ENCODE measurements at regions not wholly inside any gene's neighbourhood (a gene's known extent, or its start where the extent isn't known, plus 50 kb on each side); places are given as distances from the start of the nearest gene placed in this dataset.
A peak's percentile ranks its signal among the peaks of the same experiment; 100 is the strongest.
"Not testable (repeated sequence)": the region's sequence is repeated elsewhere in the genome, so short reads cannot be mapped to it uniquely, and the experiment has no call there.

DNA sequence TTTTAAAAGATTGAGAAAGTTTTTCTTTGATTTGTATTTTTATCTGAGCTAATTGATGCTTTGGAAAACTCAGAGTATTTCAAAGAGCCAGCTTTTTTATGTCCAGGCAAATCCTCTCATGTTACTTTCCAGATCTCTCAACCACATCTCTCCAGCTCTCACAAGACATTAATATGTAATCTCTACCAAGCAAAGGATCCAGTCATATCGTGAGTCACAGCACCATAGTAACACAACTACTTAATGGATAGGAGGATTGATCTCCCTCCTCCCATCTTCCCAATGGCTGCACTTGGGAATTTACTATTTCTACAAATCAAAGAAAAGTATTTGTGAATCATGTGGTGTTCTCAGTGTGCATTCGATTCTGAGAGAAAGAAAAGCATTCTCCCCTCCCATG lies 63.3 kb downstream of the POU4F1 start:
- no peak for DNase-seq

DNA sequence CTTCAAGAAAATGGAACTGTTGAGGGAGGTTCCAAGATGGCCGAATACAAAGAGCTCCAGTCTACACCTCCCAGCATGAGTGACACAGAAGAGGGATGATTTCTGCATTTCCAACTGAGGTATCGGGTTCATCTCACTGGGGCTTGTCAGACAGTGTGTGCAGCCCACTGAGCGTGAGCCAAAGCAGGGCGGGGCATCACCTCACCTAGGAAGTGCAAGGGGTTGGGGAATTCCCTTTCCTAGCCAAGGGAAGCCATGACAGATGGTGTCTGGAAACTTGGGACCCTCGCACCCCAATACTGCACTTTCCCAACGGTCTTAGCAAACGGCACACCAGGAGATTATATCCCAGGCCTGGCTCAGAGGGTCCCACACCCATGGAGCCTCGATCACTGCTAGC lies 77.3 kb downstream of the POU4F1 start:
- not testable (repeated sequence) for DNase-seq

DNA sequence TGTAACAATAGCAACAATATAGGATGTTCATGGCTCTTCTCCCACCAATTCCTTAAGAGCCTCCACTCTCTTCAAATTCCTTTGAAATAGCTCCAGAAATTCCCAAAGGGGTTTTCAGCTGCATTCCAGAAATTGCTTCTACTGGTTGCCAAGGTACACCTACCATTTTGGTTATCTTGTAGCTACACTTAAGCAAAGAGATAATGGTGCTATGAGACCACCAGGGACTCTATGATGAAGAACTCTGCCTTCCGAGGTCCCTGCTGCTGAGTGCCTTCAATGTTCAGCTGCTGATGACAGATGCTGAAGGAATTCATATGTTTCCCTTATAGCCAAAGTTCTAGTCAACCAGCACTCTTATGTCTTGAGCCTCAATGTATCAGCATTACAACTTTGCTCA lies 78.4 kb downstream of the POU4F1 start:
- no peak for DNase-seq

DNA sequence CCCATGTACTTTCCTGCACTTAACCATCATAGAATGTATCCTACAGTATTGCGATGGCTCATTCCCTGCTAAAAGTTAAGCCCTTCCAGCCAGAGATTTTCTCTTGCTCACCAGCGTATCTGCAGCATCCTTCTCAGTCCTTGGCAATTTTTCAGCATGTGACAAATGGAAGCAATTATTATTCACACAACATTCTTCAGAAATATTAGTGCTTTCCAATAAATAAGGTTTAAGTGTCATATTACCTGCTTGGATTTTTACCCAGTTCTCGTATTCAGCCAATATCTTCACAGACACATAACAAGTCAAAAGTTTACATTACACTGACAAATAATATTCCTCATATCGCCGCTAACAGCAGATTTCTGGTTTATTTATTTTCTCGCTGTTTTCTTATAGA lies 82.3 kb downstream of the POU4F1 start:
- DNase-seq = no peak

DNA sequence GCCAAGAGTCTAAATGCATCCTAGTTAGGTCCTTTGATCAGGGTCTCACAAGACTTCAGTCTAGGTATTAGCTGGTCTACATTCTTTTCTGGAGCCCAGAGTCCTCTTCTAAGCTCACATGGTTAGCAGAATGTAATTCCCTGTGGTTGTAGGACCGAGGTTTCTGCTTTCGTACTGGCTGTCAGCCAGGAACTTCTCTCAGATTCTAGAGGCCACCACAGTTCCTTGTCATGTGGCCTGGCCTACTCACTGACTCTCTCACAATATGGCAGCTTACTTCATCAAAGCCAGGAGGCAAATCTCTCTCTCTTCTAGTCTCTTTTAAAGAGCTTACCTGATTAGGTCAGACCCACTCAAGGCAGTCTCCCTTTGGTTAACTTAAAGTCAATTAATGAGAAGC lies 82.9 kb downstream of the POU4F1 start:
- no peak for DNase-seq

DNA sequence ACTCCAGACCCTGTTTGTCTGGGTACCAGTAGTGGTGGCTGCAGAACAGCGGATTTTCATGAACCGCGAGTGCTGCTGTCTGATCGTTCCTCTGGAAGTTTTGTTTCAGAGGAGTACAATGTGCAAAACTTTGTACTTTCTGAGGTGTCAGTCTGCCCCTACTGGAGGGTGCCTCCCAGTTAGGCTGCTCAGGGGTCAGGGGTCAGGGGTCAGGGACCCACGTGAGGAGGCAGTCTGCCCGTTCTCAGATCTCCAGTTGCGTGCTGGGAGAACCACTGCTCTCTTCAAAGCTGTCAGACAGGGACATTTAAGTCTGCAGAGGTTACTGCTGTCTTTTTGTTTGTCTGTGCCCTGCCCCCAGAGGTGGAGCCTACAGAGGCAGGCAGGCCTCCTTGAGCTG lies 84.9 kb downstream of the POU4F1 start:
- DNase-seq = not testable (repeated sequence)

DNA sequence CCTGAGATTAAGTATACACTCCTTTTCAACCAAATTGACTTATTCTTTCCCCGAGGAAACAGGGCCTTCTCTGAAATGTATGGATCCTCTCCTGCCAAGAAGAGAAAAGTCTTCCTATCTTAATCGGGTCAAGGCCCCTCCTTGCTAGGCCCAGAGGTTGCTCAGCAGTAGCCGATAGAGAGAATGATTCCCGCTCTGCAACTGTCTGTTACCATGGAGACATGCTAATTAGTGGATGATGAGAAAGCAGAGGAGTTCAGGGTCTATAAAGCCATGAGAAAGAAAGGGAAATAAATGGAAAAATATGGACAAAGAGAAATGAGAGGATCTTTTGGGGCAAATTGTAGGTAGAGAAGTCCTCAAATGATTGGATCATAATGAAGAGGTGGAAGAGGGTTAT lies 103.5 kb downstream of the POU4F1 start:
- DNase-seq = no peak

DNA sequence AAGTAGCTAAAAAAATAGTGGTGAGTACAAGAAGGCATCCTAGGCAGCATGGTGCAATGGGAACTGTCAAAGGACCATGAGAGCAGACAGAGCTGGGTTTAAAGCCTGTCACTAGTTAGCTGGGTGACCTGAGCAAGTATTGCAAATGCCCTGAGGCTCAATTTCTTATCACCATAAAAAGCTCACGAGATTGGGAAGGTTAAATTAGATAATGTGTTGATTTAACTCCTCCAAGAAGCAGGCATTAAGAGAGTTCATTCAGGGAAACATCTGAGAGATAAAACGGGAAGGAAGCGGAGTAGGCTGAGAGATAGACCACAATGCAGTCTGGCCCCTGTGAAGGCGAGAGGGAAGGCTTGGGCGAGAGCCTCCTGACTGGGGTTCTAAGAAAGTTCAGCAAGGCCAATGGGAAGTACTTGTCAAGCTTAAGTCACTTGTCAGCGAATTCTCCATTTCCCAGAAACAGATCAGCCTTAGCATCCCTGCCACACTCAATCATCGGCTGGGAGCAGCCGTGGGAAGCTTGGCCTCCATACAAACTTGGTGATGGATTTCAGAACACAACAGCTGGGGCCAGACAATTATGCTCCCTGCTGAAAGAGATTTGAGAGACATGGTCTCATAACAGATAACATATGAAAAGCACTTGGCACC lies 105.5 kb downstream of the POU4F1 start:
- no peak for DNase-seq

DNA sequence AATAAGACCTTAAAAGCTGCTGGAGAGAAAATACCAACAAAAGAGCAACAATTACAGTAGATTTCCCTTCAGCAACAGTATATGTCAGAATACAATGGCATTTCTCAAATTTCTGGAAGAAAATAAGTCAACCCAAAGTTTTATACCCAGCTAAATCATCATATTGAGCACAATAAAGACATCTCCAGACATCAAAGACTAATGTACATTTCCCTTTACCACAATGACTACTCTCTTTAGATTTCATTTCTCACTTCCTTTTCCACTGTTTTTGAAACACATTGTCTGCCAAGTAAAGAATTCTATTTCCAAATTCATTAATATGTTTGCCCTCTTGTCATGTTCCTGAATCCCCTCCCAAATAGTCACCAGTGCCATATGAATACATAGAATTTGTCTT lies 111.4 kb downstream of the POU4F1 start:
- no peak for DNase-seq

DNA sequence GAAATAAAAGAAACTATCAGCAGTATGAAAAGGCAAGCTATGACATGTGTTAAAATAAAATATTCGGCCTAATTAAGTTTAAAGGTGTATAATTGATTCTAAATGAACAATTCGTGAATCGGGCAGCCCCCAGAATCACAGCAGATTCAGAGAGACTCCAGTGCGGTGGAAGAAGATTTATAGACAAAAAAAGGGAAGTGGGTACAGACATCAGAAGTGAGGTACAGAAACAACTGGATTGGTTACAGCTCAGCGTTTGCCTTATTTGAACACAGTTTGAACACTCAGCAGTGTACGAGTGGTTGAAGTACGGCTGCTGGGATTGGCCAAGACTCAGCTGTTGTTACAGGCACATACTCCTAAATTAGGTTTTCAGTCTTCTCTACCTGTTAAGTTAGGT lies 113.1 kb downstream of the POU4F1 start:
- not testable (repeated sequence) for DNase-seq

DNA sequence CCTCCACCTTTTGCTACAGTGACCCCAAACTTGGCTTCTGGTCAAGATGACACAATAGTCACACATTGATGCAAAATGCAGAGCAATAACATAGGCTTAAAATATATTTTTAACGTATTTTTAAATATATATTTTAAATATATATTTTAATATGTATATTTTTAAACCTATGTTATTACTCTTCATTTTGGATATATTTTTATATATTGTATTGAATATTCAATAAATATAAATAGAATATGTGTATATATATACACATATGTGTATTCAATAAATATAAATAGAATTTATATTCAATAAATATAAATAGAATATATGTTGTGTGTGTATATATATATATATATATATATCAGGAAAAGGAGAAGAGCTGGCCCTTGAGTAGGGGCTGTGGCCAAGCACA lies 115.6 kb downstream of the POU4F1 start:
- no peak for DNase-seq

DNA sequence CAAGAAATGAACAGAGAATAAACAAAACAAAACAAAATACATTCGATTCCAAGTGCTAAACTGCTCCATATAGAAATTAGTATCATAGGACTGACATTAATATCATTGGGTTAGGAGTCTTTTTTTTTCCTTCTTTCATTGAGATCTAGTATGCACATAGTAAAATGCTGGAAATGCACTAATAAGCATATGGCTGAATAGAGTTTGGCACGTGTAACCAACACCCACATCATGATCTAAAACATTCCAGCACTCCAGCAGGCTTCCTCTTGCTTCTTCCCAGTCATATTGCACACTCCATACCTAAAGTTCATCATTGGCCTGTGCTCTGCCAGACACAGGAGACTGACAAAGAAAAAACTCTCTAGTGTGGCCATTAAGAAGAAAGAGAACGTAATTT lies 117.5 kb downstream of the POU4F1 start:
- DNase-seq = no peak

DNA sequence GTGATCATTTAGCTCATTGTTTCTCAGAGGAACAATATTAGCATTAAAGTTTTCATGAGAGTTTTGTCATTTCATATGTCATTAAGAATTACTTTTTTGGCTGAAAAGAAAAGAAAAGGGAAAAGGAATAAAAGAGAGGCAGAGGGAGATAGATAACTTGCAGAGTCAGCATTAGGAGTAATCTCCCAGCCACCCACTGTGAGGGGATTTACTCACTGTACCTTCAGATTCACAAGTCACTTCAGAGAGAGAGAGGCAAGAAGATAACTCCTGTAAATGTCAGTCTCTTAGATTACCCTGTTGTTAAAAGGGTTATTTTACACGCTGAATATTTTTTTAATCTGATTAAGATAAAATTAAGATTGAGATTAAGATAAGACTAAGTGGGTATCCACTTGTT lies 125.2 kb downstream of the POU4F1 start:
- no peak for DNase-seq

DNA sequence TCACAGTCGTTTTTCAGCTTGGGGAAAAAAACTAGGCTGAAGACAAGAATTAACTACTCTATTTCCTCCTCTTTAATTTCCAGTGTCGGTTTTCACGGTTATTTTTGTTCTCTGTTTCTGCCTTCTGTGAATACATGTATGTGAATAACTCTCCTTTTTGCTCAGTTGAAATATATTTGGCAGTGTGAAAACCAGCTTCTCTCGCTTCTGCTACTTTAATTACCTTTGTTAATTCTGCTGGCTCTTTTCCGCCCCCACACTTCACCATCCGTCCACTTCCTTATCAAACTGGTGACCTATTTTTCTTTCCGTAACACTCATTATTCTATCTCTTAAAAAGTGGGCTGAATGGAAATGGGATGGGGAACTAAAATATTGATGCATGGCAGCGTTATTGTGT lies 126.4 kb downstream of the POU4F1 start:
- DNase-seq = no peak

DNA sequence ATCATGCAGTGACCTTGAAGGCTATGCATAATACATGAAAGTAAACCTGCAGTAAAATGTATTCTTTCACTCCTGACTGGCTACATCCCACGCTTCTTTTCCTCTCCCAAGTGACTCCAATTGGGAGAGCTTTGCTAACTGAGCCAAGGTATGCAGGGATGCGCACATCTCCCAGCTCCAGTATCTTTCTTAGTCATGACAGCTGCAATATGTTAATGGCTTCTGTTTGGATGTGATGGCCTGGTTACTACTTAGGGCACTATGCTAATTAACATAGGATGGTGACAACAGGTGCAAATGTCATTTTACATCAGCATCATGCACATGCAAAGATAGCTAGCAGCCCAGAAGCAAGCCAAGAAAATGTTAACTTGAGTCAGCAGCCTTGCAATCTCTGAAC lies 134.7 kb downstream of the POU4F1 start:
- DNase-seq = no peak

DNA sequence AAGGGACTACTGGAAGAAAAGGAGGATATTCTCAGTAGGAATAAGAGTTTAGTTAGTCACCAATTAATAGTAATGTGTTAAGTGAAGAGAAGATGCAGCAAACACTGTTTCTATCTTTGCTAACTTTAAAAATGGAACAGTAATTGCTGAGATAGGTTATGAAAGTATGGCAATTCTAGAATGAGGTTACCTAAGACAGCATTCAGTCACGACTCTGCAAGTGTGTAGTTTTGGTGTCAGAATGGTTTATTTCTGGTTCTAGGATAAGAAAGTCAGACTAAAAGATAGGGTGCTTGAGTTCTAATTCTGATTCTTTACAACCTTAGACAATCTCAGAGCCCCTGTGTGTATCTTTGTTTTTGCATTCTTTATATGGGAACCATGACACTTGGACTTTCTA lies 138.1 kb downstream of the POU4F1 start:
- no peak for DNase-seq

DNA sequence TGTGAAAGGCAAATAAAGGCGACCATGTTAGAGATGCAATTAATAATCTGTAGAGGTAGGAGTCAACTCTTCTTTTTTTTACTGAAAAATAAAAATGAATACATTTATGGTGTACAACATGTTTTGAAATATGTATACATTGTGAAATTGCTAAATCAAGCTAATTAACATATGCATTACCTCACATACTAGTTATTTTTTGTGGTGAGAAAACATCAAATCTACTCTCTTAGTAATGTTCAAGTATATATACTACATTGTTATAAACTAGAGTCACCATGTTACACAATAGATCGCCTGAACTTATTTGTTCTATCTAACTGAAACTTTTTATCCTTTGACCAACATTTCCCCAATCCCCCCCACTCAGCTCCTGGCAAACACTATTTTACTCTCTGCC lies 143.2 kb downstream of the POU4F1 start:
- DNase-seq = peak; percentile 22

DNA sequence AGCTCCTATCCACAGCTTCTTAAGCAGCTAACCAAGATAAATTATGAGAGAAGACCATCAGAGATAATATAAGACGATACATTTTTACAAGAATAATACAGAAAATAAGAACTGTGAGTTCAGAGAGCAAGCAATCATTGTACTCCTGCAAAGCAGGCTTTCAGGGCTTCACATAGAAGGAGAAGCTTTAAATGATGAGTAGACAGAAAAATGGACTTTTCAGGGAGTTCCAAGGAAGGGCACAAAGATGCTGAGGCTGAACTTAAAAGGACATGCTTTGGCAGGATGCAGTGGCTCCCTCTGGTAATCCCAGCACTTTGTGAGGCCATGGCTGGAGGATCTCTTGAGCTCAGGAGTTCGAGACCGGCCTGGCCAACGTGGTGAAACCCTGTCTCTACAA lies 159.5 kb downstream of the POU4F1 start:
- no peak for DNase-seq

DNA sequence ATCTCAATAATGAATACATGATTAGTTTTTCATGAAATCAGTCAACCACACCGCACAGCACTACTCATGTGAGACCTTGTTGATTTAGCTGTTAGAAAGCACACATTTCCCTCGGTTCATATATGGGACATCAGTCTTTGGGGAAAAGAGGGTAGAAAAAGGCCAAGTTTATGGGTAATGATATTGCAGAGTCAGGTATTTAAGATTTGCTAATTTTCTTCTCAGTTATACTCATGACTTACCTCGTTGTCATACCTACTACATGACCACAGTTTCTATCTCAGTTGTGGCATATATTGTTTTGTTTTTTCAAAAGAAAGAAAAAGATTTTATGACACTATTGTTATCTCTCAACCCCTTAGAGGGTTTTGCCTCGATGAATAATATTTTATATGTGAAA lies 165.6 kb downstream of the POU4F1 start:
- no peak for DNase-seq

DNA sequence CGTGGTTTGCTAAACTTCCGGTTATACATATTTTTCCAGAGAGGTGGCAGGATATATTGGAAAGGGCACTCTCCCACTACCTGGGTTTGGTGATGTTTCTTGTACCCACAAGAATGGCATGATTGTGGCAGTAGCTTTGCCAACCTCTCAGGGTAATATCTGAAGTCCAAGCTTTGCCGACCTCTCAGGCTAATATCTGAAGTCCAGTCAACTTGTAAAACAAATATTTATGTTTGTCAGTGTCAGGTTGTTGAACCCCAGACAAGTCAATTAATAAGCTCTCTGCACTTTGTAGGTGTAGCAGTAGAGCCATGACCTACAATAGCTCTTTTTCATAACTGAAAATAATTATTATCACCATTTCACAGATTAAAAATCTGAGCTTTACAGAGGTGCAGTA lies 167.0 kb downstream of the POU4F1 start:
- DNase-seq = no peak

DNA sequence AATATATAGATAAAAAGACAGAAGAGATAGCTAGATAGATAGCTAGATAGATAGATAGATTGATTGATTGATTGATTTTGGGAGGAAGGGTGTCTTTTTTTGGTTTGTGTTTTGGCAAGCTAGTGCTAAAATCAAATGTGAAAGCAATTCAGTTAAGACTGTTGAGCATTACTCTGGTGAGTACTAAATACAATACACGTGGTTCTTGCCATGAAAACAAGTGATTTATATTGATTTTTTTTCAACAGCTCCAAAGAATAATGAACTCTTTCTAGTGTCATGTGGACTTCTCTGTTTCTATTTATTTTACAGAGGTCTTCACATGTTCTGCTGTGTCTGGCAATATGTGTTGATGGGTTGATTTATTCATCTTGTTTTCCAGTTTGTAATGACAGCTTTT lies 172.0 kb downstream of the POU4F1 start:
- no peak for DNase-seq

DNA sequence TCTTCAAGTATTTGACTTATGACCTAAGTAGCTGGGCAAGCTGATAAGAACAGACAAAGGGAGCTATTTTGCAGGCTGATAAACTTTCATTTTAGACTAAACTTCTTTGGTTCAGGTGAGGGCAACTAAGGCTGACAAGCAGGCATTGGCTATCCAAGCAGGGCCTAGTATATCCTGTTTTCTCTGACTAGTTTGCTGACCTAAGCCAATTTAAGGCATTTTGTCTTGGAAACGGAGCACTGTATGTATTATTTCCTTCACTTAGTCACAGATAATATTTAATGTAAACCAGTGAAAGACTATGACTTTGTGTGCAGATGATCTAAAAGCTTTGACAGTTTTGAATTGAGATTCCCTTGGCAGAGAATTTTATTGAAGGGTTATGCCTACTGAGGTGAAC lies 172.5 kb downstream of the POU4F1 start:
- DNase-seq = no peak

DNA sequence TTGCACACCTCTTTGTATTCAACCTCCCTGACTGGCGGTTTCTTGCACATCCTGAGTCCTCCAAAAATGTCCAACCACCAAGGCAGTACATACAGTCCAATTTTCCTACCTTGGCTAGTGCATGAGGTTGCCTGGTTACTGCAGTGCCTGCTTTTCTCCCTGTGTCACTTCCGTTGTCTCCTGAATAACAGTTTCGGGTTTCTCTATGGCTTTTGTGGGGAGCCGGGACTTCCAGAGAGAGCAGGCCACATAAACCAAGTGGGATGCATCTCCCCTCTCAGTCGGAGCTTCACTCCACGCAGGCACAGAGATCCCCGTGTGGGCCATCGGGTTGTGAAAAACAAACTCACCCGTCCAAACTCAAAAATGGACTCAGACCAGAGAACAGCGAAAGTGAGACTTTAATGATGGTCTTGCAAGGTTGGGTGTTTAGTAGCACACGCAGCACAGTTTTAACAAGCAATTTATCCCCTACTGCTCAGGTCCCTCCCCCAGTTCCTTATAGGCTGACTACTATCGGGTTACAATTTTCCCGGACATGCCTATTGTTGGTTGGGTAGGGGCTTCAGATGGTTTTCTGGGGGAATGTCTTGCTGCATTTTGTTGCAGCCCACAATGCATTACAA lies 173.1 kb downstream of the POU4F1 start:
- no peak for DNase-seq

DNA sequence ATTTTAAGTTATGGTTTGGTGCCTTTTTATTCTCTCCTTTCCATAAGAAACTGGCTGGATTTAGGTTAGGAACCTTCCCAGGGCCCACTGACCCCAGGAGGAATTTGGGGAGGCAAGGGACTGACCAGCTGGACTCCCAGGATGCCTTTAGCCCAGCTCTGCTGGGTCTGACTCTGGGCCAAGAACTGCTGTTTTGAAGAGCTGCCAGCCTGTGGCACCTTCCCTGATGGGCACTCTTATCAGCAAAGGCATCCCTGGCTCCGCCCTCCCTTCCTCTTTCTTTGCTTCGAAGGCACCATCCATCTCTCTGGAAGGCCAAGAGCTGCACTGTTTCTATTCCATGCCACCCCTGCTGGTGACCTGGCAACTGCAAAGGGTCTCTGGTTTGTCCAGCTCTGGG lies 174.7 kb downstream of the POU4F1 start:
- DNase-seq = no peak

DNA sequence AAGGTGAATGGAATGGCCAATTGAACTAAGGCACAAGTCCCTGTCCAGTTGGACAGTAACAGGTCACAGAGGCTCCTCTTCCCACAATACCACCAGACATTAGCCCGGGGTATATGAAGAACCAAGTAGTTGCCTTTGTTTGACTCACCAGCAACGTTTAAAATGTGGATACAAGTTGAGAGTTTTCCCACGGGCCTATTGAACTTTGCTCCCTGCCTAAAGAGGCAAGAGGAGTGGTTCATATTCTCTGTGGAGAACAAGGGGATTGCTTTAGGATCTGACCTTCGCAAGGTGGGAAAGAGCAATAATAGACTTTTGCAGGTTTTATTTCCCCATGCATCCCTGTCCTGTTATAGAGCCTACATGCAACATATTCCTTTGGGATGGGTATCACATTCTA lies 177.2 kb downstream of the POU4F1 start:
- no peak for DNase-seq
